K562 (cell line): ENCODE measurements at regions not wholly inside any gene's neighbourhood (a gene's known extent, or its start where the extent isn't known, plus 50 kb on each side); places are given as distances from the start of the nearest gene placed in this dataset.

Source experiments
- ATAC-seq: fragments of 200-7000 bp; cut with Tn5 transposase; 3 replicates; pipeline ENCODE4 v1.9.1; 2020; ENCODE audit warnings: moderate library complexity
- BruUV-seq: library from RNA; stranded (reverse); fragments of 400-500 nt; replicated peaks from 2 replicates; lab custom pipeline; 2021; lab: Mats Ljungman, UMichigan
- CTCF ChIA-PET: fragments of 300-600 bp; formaldehyde crosslinking; extraction: SDS; loops from one replicate; lab custom pipeline; 2021; ENCODE audit warnings: low intra/inter-chr PET ratio; lab: Yijun Ruan, JAX
- POLR2A ChIA-PET: fragments of 300-600, 350-650 bp; sonication (Branson Sonifier 250); formaldehyde crosslinking; extraction: SDS; loops from one replicate; lab custom pipeline; 2021; ENCODE audit warnings: antibody characterized with exemption, inconsistent platforms; lab: Yijun Ruan, JAX
- DNase-seq, 4 experiments: peaks; one replicate each; pipeline versions ENCODE4 v3.0.0 to v3.0.0-alpha.2; 2011 to 2018; ENCODE audit warnings: low spot score in 3 of 4, mixed read lengths in 3 of 4; ENCODE audit errors: extremely low read depth in 1 of 4
- FAIRE-seq: peaks from 2 replicates; lab custom pipeline; 2011; peaks lifted over from hg19 to GRCh38; lab: Jason Lieb, UNC
- H2AFZ ChIP-seq: 2 replicates; pipeline ENCODE4 v1.6.0; 2011; ENCODE audit warnings: low read depth, low read length, control low read depth, inconsistent platforms
- H3K27ac ChIP-seq: fragments of 200-600 bp; 3 replicates; pipeline ENCODE4 v1.8.0; 2011; ENCODE audit warnings: low read depth, mild to moderate bottlenecking, control low read depth, inconsistent platforms, low read length, moderate library complexity, mixed read lengths; ENCODE audit errors: extremely low read depth
- H3K27me3 ChIP-seq, 2 experiments: fragments of 300-600 bp in 1 of 2; 2 replicates in 1 of 2; 3 replicates in 1 of 2; pipeline versions ENCODE4 v1.6.0 to v1.8.0; 2011; ENCODE audit warnings: inconsistent platforms in 2 of 2, low read length in 2 of 2, mild to moderate bottlenecking in 1 of 2, mixed read lengths in 1 of 2, moderate library complexity in 1 of 2; ENCODE audit not compliant: control insufficient read depth in 2 of 2, insufficient read depth in 2 of 2
- H3K36me3 ChIP-seq: fragments of 300-600 bp; 3 replicates; pipeline ENCODE4 v1.8.0; 2011; ENCODE audit warnings: mild to moderate bottlenecking, low read length, inconsistent platforms; ENCODE audit not compliant: control insufficient read depth, insufficient read depth
- H3K4me1 ChIP-seq, 2 experiments: fragments of 200-600 bp in 1 of 2; replicated peaks in 1 of 2; 2 replicates in 1 of 2; 3 replicates in 1 of 2; pipeline versions ENCODE4 v1.5.1 to v1.8.0; 2011; ENCODE audit warnings: inconsistent platforms in 2 of 2, low read length in 2 of 2, mild to moderate bottlenecking in 1 of 2, mixed read lengths in 1 of 2, moderate library complexity in 1 of 2; ENCODE audit not compliant: control insufficient read depth in 2 of 2, insufficient read depth in 2 of 2
- H3K4me2 ChIP-seq: 2 replicates; pipeline ENCODE4 v1.6.1; 2011; ENCODE audit warnings: low read length, control low read depth, inconsistent platforms, mixed read lengths; ENCODE audit not compliant: insufficient read depth
- H3K4me3 ChIP-seq: fragments of 200-600 bp; sonication (generic), shearing (Covaris generic); 2 replicates; pipeline ENCODE4 v1.5.1; 2016; ENCODE audit warnings: control low read depth, inconsistent platforms
- H3K79me2 ChIP-seq: fragments of 200-600 bp; 3 replicates; pipeline ENCODE4 v1.8.0; 2011; ENCODE audit warnings: low read length, inconsistent platforms; ENCODE audit not compliant: control insufficient read depth, insufficient read depth
- H3K9ac ChIP-seq, 2 experiments: 2 replicates each; pipeline versions ENCODE4 v1.6.0 to v1.6.1; 2011; ENCODE audit warnings: low read depth in 2 of 2, low read length in 2 of 2, control low read depth in 1 of 2, inconsistent platforms in 1 of 2, mild to moderate bottlenecking in 1 of 2, mixed read lengths in 1 of 2; ENCODE audit not compliant: insufficient read depth in 1 of 2
- H3K9me1 ChIP-seq: one replicate; pipeline ENCODE4 v1.6.0; 2011; ENCODE audit warnings: inconsistent platforms, mild to moderate bottlenecking, low read length, moderate library complexity; ENCODE audit not compliant: control insufficient read depth, insufficient read depth
- H3K9me3 ChIP-seq: replicated peaks from 2 replicates; pipeline ENCODE4 v1.5.1; 2011; ENCODE audit warnings: low read depth, low read length, inconsistent platforms; ENCODE audit not compliant: control insufficient read depth, insufficient read depth
- H4K20me1 ChIP-seq: replicated peaks from 2 replicates; pipeline ENCODE4 v1.6.1; 2011; ENCODE audit warnings: low read length, inconsistent platforms, mixed read lengths; ENCODE audit not compliant: control insufficient read depth, insufficient read depth
- BCOR ChIP-seq: fragments of 450-650 bp; IDR thresholded peaks from 2 replicates; pipeline ENCODE4 v1.6.1; 2016
- CUX1 ChIP-seq: fragments of 200-800 bp; sonication (Bioruptor generic); IDR thresholded peaks from 2 replicates; pipeline ENCODE4 v1.6.1; 2016; ENCODE audit warnings: missing genetic modification characterization, missing compliant biosample characterization
- E2F1 ChIP-seq: sonication (generic); formaldehyde crosslinking; IDR thresholded peaks from 2 replicates; pipeline ENCODE4 v1.8.1; 2023; ENCODE audit warnings: mild to moderate bottlenecking, missing genetic modification reagents, moderate library complexity
- FOXJ2 ChIP-seq: fragments of 200-800 bp; sonication (Bioruptor generic); IDR thresholded peaks from 2 replicates; pipeline ENCODE4 v1.6.1; 2016; ENCODE audit warnings: missing genetic modification characterization, missing compliant biosample characterization
- HLTF ChIP-seq: fragments of 450-650 bp; IDR thresholded peaks from 2 replicates; pipeline ENCODE4 v1.6.1; 2016
- MAFF ChIP-seq: IDR thresholded peaks from 2 replicates; pipeline ENCODE4 v1.6.1; 2012; ENCODE audit warnings: low read length, improper control_type of control experiment
- MYC ChIP-seq, 2 experiments: fragments of 250-450 bp in 1 of 2; sonication (Bioruptor Pico) in 1 of 2; IDR thresholded peaks; 2 replicates each; pipeline versions ENCODE4 v1.5.1 to v1.6.1; 2012 to 2021; ENCODE audit warnings: low read depth in 2 of 2, borderline replicate concordance in 1 of 2, improper control_type of control experiment in 1 of 2, low read length in 1 of 2, mild to moderate bottlenecking in 1 of 2, moderate library complexity in 1 of 2
- SNIP1 ChIP-seq: fragments of 450-650 bp; IDR thresholded peaks from 2 replicates; pipeline ENCODE4 v1.7.1; 2017; ENCODE audit warnings: low read depth, mild to moderate bottlenecking
- WGBS: fragments of 100-300 bp; shearing (Covaris generic); methylation state at CpG from one replicate; pipeline ENCODE4 v1.1.6; 2016; ENCODE audit warnings: low coverage, mixed read lengths; ENCODE audit not compliant: insufficient coverage; ENCODE audit errors: missing lambda C conversion rate; 5-methylcytosine and 5-hydroxymethylcytosine counted together
- in situ Hi-C: fragments of 300-500 bp; cut with MboI; formaldehyde crosslinking; loops from 4 replicates; pipeline ENCODE4 v1.15.0; 2018; ENCODE audit warnings: inconsistent platforms, mixed read lengths
- intact Hi-C: fragments of 100-400 bp; cut with micrococcal nuclease; formaldehyde crosslinking; loops from 2 replicates; pipeline ENCODE4 v1.14.2; 2022

GRCh38 chr9:12958708-12959107, 183.9 kb downstream of the LURAP1L start (continued):
- TF ChIP-seq CUX1 (CRISPR knock-in tag) (no peak), FOXJ2 (no peak), HLTF (no peak)

GRCh38 chr9:12961276-12961809, 186.5 kb downstream of the LURAP1L start:
- Histone ChIP-seq H3K9me3 (no peaks in the 10 kb centered on the region), H4K20me1 (no peaks in the 10 kb centered on the region), H3K79me2 (no peaks in the 10 kb centered on the region), H3K27ac (no peak overlapping the region), H3K4me2 (no peak overlapping the region), H2AFZ (no peak overlapping the region), H3K36me3 (no peaks in the 10 kb centered on the region), H3K4me1 (no peaks in the 10 kb centered on the region), H3K9me1 (no peaks in the 10 kb centered on the region), H3K9ac (no peak overlapping the region), H3K27me3 (no peaks in the 10 kb centered on the region), H3K4me3 (no peak overlapping the region)
- CTCF ChIA-PET = no interaction called here
- no peak for FAIRE-seq
- POLR2A ChIA-PET = no interaction called here
- intact Hi-C loops (no loop called here), in situ Hi-C loops (no loop called here)
- WGBS = 5% methylated on average over 2 of the region's 2 CpGs
- ATAC-seq = no peak
- no peak for DNase-seq
- BruUV-seq = no TSS peak
- TF ChIP-seq MYC (IDR thresholded peaks at IDR 0.05; ENCODE audit: low read depth, low read length) (no peak), MYC (CRISPR knock-in tag; IDR thresholded peaks at IDR 0.05; ENCODE audit: borderline replicate concordance, low read depth) (no peak), BCOR (no peak), SNIP1 (no peak), MAFF (no peak), E2F1 (no peak)
